ENCODE measurements at regions not wholly inside any gene's neighbourhood (a gene's known extent, or its start where the extent isn't known, plus 50 kb on each side); places are given as distances from the start of the nearest gene placed in this dataset.
A peak's percentile ranks its signal among the peaks of the same experiment; 100 is the strongest.

DNA sequence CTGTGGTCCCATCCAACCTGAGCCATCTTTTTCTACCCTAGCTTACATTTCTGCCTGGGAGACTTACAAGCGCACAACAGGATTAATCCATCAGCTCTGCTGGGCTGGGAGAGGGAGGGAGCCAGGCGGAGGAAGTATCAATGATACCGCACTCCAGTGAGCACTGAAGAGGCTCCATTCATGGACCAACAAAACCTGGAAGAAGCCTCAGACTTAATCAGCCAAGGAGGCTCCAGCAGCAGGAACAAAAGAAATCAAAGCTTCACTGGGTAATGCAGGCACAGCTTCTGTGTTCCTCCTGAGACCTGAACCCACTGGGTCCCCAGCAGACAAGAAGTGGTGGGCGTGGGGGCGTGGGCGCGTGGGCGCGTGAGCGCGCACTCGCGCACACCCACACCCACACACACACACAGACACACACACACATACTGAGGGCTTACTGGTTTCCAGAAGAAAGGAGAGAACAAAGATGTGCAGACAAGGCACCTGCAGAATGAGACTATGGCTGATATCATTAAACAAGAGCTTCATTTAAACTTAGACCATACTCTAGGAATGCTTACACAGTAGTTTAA is 87.0 kb upstream of the BOC start:
- Histone ChIP-seq H3K36me3 (ENCODE audit: control insufficient read depth, insufficient read depth, low read length) (no peaks in the 10 kb centered on the region), H3K4me1 (ENCODE audit: control insufficient read depth, insufficient read depth, low read length) (no peaks in the 10 kb centered on the region), H3K27me3 (ENCODE audit: control insufficient read depth, insufficient read depth, low read length, poor library complexity, severe bottlenecking) (no peaks in the 10 kb centered on the region), H3K9me3 (ENCODE audit: control insufficient read depth, low read length) (no peaks in the 10 kb centered on the region), H3K9ac (ENCODE audit: extremely low read depth, low read length, poor library complexity, severe bottlenecking) (no peak overlapping the region), H3K4me3 (ENCODE audit: low read length) (no peak overlapping the region), H3K27ac (ENCODE audit: low read depth, low read length) (peak overlapping the region; percentile 1)
- 83 to 95% methylated on average over 1 to 13 of the region's 13 CpGs for WGBS, 2 experiments (ENCODE audit: insufficient coverage in 1 of 2, insufficient read length in 1 of 2)
- DNase-seq: no peak
- Mint-ChIP-seq H3K27me3 (ENCODE audit: insufficient read depth) (no peaks in the 10 kb centered on the region), H3K9me3 (no peaks in the 10 kb centered on the region), H3K27ac (no peak overlapping the region), H3K4me1 (peaks cover 8% of the 10 kb centered on the region), H3K4me3 (no peak overlapping the region), H3K36me3 (ENCODE audit: low read depth) (no peaks in the 10 kb centered on the region)
- TF ChIP-seq, protein P1, sequence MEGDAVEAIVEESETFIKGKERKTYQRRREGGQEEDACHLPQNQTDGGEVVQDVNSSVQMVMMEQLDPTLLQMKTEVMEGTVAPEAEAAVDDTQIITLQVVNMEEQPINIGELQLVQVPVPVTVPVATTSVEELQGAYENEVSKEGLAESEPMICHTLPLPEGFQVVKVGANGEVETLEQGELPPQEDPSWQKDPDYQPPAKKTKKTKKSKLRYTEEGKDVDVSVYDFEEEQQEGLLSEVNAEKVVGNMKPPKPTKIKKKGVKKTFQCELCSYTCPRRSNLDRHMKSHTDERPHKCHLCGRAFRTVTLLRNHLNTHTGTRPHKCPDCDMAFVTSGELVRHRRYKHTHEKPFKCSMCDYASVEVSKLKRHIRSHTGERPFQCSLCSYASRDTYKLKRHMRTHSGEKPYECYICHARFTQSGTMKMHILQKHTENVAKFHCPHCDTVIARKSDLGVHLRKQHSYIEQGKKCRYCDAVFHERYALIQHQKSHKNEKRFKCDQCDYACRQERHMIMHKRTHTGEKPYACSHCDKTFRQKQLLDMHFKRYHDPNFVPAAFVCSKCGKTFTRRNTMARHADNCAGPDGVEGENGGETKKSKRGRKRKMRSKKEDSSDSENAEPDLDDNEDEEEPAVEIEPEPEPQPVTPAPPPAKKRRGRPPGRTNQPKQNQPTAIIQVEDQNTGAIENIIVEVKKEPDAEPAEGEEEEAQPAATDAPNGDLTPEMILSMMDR (conservative IDR thresholded peaks at IDR 0.05): no peak

DNA sequence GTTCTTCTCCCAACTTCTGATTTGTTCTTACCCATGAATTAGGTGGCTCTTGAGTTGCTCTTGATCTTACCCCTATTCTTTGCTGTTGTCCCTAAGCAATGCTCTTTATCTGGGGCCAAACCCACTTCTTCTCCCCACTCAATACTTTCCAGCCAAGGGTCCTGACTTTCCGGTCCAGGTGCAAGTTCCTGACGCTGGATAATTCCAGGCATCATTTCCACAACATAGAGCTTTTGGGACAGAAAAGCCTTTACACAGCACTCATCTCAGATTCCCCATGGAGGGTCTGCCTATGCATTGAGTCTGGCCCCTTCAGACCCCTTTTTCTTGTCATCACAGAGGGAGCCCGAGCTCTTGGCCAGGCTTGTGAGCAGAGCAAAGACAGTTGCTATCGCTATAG is 85.4 kb upstream of the BOC start:
- Histone ChIP-seq H3K36me3 (ENCODE audit: control insufficient read depth, insufficient read depth, low read length) (no peaks in the 10 kb centered on the region), H3K9me3 (ENCODE audit: control insufficient read depth, low read length) (no peaks in the 10 kb centered on the region), H3K9ac (ENCODE audit: extremely low read depth, low read length, poor library complexity, severe bottlenecking) (no peak overlapping the region), H3K27ac (ENCODE audit: low read depth, low read length) (no peak overlapping the region), H3K4me3 (ENCODE audit: low read length) (no peak overlapping the region), H3K4me1 (ENCODE audit: control insufficient read depth, insufficient read depth, low read length) (no peaks in the 10 kb centered on the region), H3K27me3 (ENCODE audit: control insufficient read depth, insufficient read depth, low read length, poor library complexity, severe bottlenecking) (no peaks in the 10 kb centered on the region)
- Mint-ChIP-seq H3K9me3 (no peaks in the 10 kb centered on the region), H3K4me3 (no peak overlapping the region), H3K27me3 (ENCODE audit: insufficient read depth) (no peaks in the 10 kb centered on the region), H3K4me1 (peaks cover 8% of the 10 kb centered on the region), H3K27ac (no peak overlapping the region), H3K36me3 (ENCODE audit: low read depth) (no peaks in the 10 kb centered on the region)
- DNase-seq: no peak
- TF ChIP-seq, protein P1 (conservative IDR thresholded peaks at IDR 0.05): no peak
- 93 to 100% methylated on average over 2 to 3 of the region's 4 CpGs for WGBS, 2 experiments (ENCODE audit: insufficient coverage in 1 of 2, insufficient read length in 1 of 2)

DNA sequence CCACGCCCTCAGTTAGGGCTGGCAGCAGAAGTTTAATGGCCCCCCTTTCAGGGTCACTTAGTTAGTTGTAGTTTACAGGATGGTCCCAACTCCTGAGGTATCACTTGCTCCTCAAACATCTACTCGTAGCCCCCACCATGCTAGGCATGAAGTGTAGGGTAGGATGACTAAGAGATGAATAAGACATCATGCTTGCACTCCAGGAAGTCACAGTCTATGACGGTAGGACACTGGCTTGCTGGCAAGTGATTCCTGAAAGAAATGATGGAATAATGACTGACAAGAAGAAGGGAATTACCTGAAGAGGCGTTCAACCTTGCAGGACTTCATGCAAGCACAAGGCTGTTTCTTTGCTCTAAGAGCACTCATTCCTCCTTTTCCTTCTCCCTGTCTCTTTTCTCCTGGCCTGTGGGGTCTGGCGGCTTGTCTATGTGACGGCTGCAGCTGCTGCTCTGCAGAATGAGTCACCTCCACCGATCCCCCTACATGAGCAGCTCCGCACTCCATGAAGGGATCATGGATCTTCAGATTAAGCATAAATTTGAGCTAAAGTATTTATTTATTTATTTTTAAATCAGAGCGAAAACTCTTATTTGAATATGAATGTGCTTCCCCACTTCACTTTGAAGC is 82.9 kb upstream of the BOC start:
- peaks cover 3% of the 10 kb centered on the region for H3K4me1 Mint-ChIP-seq
- Histone ChIP-seq H3K4me3 (ENCODE audit: low read length) (no peak overlapping the region), H3K9me3 (ENCODE audit: control insufficient read depth, low read length) (no peaks in the 10 kb centered on the region), H3K9ac (ENCODE audit: extremely low read depth, low read length, poor library complexity, severe bottlenecking) (no peak overlapping the region), H3K27ac (ENCODE audit: low read depth, low read length) (peak overlapping the region; percentile 25), H3K27me3 (ENCODE audit: control insufficient read depth, insufficient read depth, low read length, poor library complexity, severe bottlenecking) (no peaks in the 10 kb centered on the region), H3K4me1 (ENCODE audit: control insufficient read depth, insufficient read depth, low read length) (no peaks in the 10 kb centered on the region), H3K36me3 (ENCODE audit: control insufficient read depth, insufficient read depth, low read length) (no peaks in the 10 kb centered on the region)
- no peaks in the 10 kb centered on the region for H3K36me3 Mint-ChIP-seq (ENCODE audit: low read depth)
- H3K27ac Mint-ChIP-seq: no peak overlapping the region
- no peak for DNase-seq
- H3K9me3 Mint-ChIP-seq: no peaks in the 10 kb centered on the region
- no peaks in the 10 kb centered on the region for H3K27me3 Mint-ChIP-seq (ENCODE audit: insufficient read depth)
- TF ChIP-seq, protein P1 (conservative IDR thresholded peaks at IDR 0.05): no peak
- WGBS, 2 experiments (ENCODE audit: insufficient coverage in 1 of 2, insufficient read length in 1 of 2): 67 to 87% methylated on average over 4 to 9 of the region's 9 CpGs
- no peak overlapping the region for H3K4me3 Mint-ChIP-seq

Data from endodermal cell (in vitro differentiated cells).